PC-9 (cell line): ENCODE measurements at regions not wholly inside any gene's neighbourhood (a gene's known extent, or its start where the extent isn't known, plus 50 kb on each side); places are given as distances from the start of the nearest gene placed in this dataset.

ENCODE experiments used
- CTCF ChIP-seq: fragments of 200-600 bp; sonication (generic); conservative IDR thresholded peaks from 2 replicates; pipeline ENCODE4 v1.6.1; 2017; ENCODE audit warnings: mixed run types, antibody characterized with exemption, mild to moderate bottlenecking, moderate library complexity
- EZH2 ChIP-seq: fragments of 200-600 bp; sonication (generic); IDR thresholded peaks from 2 replicates; pipeline ENCODE4 v1.8.0; 2017; ENCODE audit warnings: antibody characterized with exemption, low read depth

- no peak for TF ChIP-seq CTCF
- no peak for TF ChIP-seq EZH2
Observed at GRCh38 chr17:33514369-33514768, 221.3 kb upstream of the ASIC2 start.
